SK-N-DZ (cell line): ENCODE measurements at regions not wholly inside any gene's neighbourhood (a gene's known extent, or its start where the extent isn't known, plus 50 kb on each side); places are given as distances from the start of the nearest gene placed in this dataset.

Experiments
- DNase-seq: peaks from one replicate; pipeline ENCODE4 v3.0.0-alpha.2; 2015; ENCODE audit warnings: low spot score

- no peak for DNase-seq
These were observed 215.8 kb downstream of the SPTSSA start for GRCh38 chr14:34246206-34246605.

GRCh38 chr14:34243401-34243800 is 218.6 kb downstream of the SPTSSA start:
- DNase-seq: no peak

- DNase-seq: no peak
These were observed 219.0 kb downstream of the SPTSSA start for GRCh38 chr14:34243001-34243400.

- DNase-seq: no peak
These were observed 220.8 kb downstream of the SPTSSA start for GRCh38 chr14:34241185-34241711.

- DNase-seq: no peak
These were observed 223.4 kb downstream of the SPTSSA start for GRCh38 chr14:34238610-34239009.

- DNase-seq: no peak
These were observed 224.4 kb downstream of the SPTSSA start for GRCh38 chr14:34237677-34238076.

GRCh38 chr14:34237081-34237480 is 225.0 kb downstream of the SPTSSA start:
- no peak for DNase-seq

- no peak for DNase-seq
These were observed 226.3 kb downstream of the SPTSSA start for GRCh38 chr14:34235643-34236300.

- DNase-seq: no peak
These were observed 227.8 kb downstream of the SPTSSA start for GRCh38 chr14:34234258-34234657.

- DNase-seq: no peak
These were observed 228.4 kb downstream of the SPTSSA start for GRCh38 chr14:34233619-34234018.

GRCh38 chr14:34232790-34233189 is 229.2 kb downstream of the SPTSSA start:
- DNase-seq: no peak

- DNase-seq: no peak
These were observed 230.4 kb downstream of the SPTSSA start for GRCh38 chr14:34231626-34232025.

GRCh38 chr14:34229140-34229539 is 232.9 kb downstream of the SPTSSA start:
- DNase-seq: no peak

- DNase-seq: no peak
These were observed 233.4 kb downstream of the SPTSSA start for GRCh38 chr14:34228650-34228976.

- peak; percentile 35 for DNase-seq
These were observed 234.0 kb downstream of the SPTSSA start for GRCh38 chr14:34227834-34228649.

- DNase-seq: no peak
These were observed 237.8 kb downstream of the SPTSSA start for GRCh38 chr14:34224221-34224620.

- DNase-seq: no peak
These were observed 238.5 kb downstream of the SPTSSA start for GRCh38 chr14:34223373-34224148.

- DNase-seq: no peak
These were observed 239.2 kb downstream of the SPTSSA start for GRCh38 chr14:34222867-34223266.

GRCh38 chr14:34222122-34222521 is 239.9 kb downstream of the SPTSSA start:
- DNase-seq: no peak

- DNase-seq: no peak
These were observed 241.1 kb downstream of the SPTSSA start for GRCh38 chr14:34220921-34221320.

GRCh38 chr14:34220378-34220706 is 241.7 kb downstream of the SPTSSA start:
- no peak for DNase-seq

- no peak for DNase-seq
These were observed 242.2 kb downstream of the SPTSSA start for GRCh38 chr14:34219661-34220377.
